DOHH2 (cell line): ENCODE measurements at regions not wholly inside any gene's neighbourhood (a gene's known extent, or its start where the extent isn't known, plus 50 kb on each side); places are given as distances from the start of the nearest gene placed in this dataset.

Experiments
- CTCF ChIP-seq: fragments of 200-600 bp; sonication (generic); IDR thresholded peaks from one replicate; pipeline ENCODE4 v1.5.1; 2014; ENCODE audit warnings: antibody characterized with exemption, mild to moderate bottlenecking, low read depth, low read length; ENCODE audit not compliant: poor library complexity, severe bottlenecking
- EZH2phosphoT487 ChIP-seq: fragments of 200-600 bp; sonication (generic); IDR thresholded peaks from 2 replicates; pipeline ENCODE4 v1.6.1; 2017; ENCODE audit warnings: borderline replicate concordance, mild to moderate bottlenecking, antibody characterized with exemption, low read length, moderate library complexity, mixed read lengths

GRCh38 chr14:56358275-56358674, 221.3 kb upstream of the TMEM260 start:
- TF ChIP-seq CTCF = no peak
- no peak for TF ChIP-seq EZH2phosphoT487
